T47D (cell line): ENCODE measurements at regions not wholly inside any gene's neighbourhood (a gene's known extent, or its start where the extent isn't known, plus 50 kb on each side); places are given as distances from the start of the nearest gene placed in this dataset.

Experiments used
- DNase-seq, 2 experiments: peaks; one replicate each; pipeline versions ENCODE4 v3.0.0 to v3.0.0-alpha.2; 2011 to 2012; ENCODE audit warnings: low read depth in 1 of 2, low spot score in 1 of 2
- JUND ChIP-seq: IDR thresholded peaks from 2 replicates; pipeline ENCODE4 v1.6.1; 2012; ENCODE audit warnings: low read depth
- in situ Hi-C: cut with HindIII; loops from 2 replicates; pipeline ENCODE4 v1.10.0; 2016; ENCODE audit warnings: low sequenced_read_pairs, low pct_unique_long_range_greater_than_20kb

GRCh38 chr11:127875131-127875530, 712.2 kb downstream of the ETS1 start:
- no peak for TF ChIP-seq JUND
- no peak for DNase-seq
- in situ Hi-C loops, result no loop called here

DNA sequence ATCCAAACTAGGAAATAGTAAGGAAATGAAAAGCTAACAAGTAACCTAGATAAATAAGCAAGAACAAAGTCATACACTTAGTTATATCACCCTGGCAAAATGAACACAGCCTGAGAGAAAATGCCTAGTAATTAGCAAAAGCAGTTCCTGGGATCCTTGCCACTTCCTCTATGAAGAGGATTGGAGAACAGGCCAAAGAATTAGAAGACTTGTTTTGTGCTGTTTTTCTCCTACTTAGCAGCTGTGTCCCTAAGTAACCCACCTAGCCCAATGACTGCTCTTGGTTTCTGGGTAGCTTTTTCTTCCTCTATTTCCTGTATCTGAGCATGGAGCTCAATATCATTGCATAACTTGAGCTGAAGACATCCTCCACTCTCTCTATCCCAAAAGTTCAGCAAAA, 713.9 kb downstream of the ETS1 start:
- DNase-seq, result no peak
- no peak for TF ChIP-seq JUND
- in situ Hi-C loops, result no loop called here

DNA sequence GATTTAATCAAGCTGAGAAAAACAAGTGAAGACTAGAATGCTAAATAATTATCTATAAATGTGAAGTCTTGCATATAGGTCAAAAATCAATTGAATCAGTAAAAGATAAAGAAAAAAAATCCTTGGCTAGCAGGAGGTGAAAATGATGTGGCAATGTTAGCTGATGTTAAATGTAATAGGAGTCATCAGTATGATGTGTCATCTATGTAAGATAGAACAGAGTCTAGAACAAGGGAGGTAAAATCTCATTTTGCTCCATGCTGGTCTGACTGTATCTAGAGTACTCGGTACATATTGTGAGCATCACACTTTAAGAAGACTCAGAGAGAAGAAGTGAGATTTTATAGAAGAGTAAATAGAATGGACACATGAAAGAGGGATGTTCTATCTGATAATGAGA, 721.2 kb downstream of the ETS1 start:
- in situ Hi-C loops, result no loop called here
- no peak for TF ChIP-seq JUND
- no peak for DNase-seq

DNA sequence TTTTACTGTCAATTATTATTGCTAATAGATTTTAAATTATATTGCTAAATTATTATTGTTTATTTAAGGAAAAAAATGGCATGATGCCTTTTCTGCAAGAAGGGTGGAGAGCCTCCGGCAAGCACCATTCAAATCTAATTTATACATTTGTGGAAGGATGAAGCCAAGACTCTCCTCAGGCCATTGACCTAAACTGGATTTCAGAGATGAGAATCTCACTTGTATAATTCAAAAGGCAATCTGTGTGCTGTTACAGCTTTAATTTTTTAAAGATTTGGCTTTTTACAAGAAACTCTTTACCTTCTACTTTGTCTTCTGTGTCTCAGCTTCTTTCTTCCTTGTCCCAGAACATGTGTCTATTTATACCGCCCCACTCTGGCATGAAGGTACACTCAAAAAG, 722.5 kb downstream of the ETS1 start:
- no peak for DNase-seq
- TF ChIP-seq JUND, result no peak
- in situ Hi-C loops, result no loop called here

GRCh38 chr11:127862406-127862805, 725.0 kb downstream of the ETS1 start:
- no peak for TF ChIP-seq JUND
- in situ Hi-C loops, result no loop called here
- DNase-seq, result no peak

- TF ChIP-seq JUND, result no peak
- in situ Hi-C loops, result no loop called here
- no peak for DNase-seq
Measured at GRCh38 chr11:127859941-127860354, 727.4 kb downstream of the ETS1 start.

GRCh38 chr11:127844876-127845275, 742.5 kb downstream of the ETS1 start:
- in situ Hi-C loops, result no loop called here
- no peak for DNase-seq
- TF ChIP-seq JUND, result no peak

DNA sequence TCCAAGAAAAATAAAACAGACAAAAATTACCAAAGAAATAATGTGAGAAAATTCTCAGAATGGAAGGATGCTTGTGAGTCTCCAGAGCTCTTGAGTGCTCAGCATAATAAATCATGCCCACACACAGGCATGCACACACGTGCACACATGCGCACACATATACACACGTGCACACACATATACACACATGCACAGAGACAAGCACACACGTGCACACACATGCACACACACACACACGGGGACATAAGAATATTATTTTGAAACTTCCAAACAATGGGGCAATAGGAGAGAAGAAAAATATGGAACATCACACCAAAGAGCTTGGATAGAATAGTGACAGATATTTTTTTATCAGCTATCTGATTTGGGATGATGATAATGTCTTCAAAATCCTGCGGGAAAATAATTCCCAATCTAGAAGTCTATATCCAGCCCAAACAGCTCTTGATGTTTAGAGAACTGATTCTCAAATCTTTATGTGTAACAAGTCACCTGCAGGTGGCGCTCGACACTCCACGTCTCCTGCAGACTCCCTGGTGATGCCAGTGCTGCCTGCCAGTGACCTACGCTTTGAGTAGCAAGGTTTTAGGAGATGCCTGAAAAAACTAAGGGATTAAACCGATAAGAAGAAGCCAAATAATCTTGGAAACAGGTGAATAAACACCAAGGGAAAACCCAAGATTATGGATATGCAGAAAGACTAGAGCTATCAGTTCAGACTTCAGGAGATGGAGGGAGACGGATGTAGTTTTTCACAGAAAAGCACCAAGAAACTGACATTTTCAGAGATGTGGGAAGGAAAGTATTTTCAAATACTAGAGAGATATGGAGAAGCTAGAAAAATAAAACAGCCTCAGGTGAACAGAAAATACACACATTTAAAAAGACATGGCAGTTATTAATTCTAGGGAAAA, 743.6 kb downstream of the ETS1 start:
- peak; percentile 53 to 75 for DNase-seq
- no peak for TF ChIP-seq JUND
- in situ Hi-C loops, result no loop called here

DNA sequence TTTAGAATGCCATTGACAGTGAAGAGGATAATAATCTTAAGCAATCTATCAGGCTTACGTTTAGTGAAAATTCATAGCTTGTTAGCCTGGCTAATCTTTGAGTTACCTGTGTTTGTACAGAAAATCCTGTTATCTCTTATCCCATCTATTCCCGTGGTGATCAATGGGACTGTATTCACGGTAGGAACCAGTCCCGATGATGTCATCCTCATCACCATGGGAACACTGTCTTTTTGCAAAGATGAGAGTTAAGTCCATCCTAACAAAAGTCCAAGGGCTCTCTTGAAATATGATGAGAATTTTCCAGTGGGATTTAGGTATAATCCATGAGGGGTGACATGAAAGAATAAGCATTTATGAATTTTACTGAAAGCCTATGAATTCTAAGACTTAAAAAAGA, 762.2 kb downstream of the ETS1 start:
- no peak for DNase-seq
- in situ Hi-C loops, result no loop called here
- TF ChIP-seq JUND, result no peak

- no peak for TF ChIP-seq JUND
- DNase-seq, result no peak
- in situ Hi-C loops, result no loop called here
Measured at GRCh38 chr11:127818625-127819024, 768.7 kb downstream of the ETS1 start.

DNA sequence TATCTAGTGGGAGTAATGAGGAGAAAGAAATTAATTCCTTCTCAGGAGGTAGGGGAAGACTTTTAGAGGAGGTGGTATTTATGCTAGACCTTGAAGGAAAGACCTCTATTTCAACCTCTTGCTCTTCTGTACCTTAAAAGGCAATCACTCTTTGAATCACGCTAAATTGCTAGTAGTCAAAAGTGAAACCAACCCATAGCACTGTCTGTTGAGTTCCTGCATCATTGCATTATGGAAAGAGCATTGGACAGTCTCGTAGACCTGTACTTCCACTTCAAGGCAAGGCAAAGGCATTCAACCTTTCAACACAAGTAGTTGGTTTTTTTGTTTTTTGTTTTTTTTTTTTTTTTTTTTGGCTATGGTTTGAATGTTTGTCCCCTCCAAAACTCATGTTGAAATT, 770.4 kb downstream of the ETS1 start:
- no peak for TF ChIP-seq JUND

GRCh38 chr11:127815331-127815730, 772.0 kb downstream of the ETS1 start:
- no peak for TF ChIP-seq JUND
- in situ Hi-C loops, result no loop called here
- no peak for DNase-seq

More for the DNA sequence above, 770.4 kb downstream of the ETS1 start:
- in situ Hi-C loops, result no loop called here
- no peak for DNase-seq

- in situ Hi-C loops, result no loop called here
- no peak for TF ChIP-seq JUND
- DNase-seq, result no peak
Measured at GRCh38 chr11:127806501-127806900, 780.9 kb downstream of the ETS1 start.

DNA sequence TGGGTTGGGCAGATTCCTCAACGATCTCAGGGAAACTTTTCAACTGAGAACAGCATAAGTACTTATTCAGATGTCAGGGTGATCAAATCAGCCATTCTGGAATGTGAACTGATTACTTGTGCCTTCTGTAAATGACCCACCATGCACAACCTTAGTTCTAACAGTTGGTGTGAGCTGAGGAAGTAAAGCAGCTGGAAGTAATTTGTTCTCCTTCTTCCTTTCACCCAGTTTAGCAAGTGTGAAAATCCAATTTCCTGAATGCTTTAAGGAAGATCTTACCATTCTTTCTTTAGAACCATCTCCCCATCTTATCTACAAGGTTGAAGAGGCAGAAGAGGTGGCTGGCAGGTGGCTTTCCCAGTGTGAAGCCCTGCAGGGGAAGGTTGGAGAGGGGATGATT, 781.6 kb downstream of the ETS1 start:
- in situ Hi-C loops, result no loop called here

More for the DNA sequence above, 781.6 kb downstream of the ETS1 start:
- TF ChIP-seq JUND, result no peak
- DNase-seq, result no peak
